GM18907 (cell line): ENCODE measurements at regions not wholly inside any gene's neighbourhood (a gene's known extent, or its start where the extent isn't known, plus 50 kb on each side); places are given as distances from the start of the nearest gene placed in this dataset.
"Not testable (repeated sequence)": the region's sequence is repeated elsewhere in the genome, so short reads cannot be mapped to it uniquely, and the experiment has no call there.

ENCODE experiments used
- ATAC-seq: cut with Tn5 transposase; IDR thresholded peaks from one replicate; pipeline ENCODE4 v1.9.1; 2021; ENCODE audit warnings: mild to moderate bottlenecking, moderate library complexity; ENCODE audit not compliant: unreplicated experiment

DNA sequence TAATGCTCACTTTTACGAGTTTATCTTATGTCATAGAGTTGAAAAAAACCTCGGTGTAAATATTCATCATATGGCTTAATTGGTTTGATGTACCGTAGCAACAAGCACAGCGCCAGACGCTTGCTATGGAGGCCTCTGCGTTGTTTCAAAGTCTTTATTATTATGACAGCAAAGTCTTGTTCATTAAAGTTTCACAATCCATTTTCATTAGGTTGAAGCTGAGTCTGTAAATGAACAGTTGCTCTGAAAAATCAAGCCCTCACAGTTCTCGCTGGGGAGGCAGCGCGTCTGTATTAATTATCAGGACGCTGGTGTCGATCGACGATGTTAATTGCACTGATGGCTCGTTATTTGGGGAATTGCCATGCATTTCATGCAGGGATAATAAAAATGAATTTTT, 185.6 kb downstream of the INSC start:
- ATAC-seq: no peak

- no peak for ATAC-seq
Observed at GRCh38 chr11:15307619-15308024, 192.9 kb downstream of the INSC start.

DNA sequence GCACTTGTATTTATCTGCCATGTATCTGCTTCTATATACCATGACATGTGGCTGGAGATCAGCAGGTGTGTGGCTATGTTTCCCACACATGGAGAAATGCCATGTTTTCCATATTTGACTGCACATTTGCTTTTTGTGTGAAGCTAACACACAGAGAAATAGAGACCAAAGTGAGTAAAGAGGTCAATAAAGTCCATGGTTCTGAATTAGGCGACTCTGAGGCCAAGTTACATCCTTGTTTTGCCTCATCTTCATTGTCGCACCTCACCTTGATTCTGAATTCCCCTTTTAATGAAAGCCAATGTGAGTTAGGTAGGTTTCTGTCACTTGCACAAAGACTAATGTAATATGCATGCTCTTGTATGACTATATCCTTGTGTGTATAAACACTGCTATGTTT, 194.1 kb downstream of the INSC start:
- no peak for ATAC-seq

GRCh38 chr11:15309296-15309695, 194.6 kb downstream of the INSC start:
- ATAC-seq: no peak

DNA sequence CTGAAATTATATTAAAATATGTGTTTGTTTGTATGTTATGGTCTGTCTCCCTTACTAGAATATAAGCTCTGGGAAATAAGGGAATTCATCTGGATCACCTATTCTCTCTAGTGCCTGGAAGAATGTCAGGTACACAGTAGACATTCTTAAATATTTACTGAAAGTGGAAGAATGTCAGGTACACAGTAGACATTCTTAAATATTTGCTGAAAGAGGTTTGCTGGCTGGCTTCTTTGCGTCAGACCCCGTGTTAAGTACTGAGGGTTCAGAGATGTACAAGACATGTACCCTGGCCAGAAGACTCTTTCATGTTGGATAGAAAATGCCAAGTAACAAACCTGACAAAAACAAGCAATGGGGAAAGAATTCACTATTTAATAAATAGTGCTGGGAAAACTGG, 199.1 kb downstream of the INSC start:
- no peak for ATAC-seq

DNA sequence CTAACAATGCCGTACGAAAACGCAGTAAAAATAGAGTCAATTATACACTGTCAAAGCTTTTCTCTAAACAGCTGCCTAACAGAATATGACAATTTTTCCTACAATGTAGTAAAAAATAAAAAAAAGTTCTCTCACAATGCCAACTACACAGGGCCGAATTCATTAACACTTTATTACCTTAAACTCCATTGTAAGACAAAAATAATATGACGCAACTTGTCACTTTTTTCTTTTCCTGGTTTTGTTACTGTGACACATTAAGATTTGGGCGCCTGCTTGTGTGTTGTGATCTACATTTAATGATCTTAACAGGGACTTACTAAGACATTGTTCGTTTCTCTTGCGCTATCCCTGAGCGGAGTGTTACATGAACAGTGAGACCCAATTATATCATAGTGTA, 204.1 kb downstream of the INSC start:
- no peak for ATAC-seq

DNA sequence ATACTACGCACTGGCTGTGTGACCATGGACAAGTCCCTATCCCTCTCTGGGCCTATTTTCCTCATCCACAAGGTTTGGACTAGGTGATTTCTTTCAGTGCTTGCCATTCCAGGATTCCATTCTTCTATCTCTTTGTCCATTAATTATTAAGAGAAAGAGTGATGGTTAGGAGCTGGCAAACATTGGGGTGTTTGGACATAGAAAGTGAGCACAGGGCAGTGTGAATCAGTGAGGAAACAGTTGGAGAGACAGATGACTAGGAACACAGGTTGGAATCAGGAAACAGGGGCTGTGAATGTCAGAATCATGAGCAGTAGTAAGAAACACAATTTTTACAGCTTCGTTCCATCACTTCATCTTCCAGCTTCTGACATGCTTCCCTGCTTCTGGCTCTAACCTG, 211.8 kb downstream of the INSC start:
- no peak for ATAC-seq

GRCh38 chr11:15327786-15328231, 213.1 kb downstream of the INSC start:
- ATAC-seq: no peak

DNA sequence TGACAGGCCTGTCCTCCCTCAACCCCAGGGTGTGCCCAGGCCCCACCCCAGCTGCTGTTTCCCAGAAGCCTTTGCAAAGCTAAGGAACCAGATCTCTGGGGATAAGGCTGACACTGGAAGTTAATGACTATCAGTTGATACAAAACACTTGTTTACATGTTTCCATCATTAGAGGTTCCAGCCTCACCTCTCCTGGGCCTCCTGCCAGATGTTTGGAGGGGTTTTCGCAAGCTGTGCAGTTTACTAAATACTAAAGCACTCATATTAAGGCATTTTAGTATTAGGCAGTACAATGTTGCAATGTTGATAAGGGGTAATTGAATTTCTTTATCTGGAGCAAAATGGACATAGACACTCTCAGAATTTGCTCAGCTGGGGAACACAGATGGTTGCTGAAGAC, 218.7 kb downstream of the INSC start:
- no peak for ATAC-seq

DNA sequence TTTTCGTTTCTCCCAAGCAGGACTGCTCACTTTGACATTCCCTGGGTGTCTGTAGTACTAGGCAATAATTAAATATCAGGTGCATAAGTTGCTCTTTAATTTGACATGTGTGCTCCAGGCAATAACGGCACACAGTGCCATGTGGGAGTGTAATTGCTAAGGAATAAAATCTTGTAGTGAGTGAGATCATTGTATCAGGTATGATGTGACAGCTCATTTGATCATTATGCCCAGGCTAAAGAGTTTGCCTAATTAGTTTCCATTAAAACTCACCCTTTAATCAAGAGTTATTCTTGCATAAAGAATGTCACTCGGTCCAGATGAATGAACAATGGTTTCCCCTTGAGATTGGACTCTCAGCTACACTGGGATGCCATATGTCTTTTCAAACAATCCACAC, 220.0 kb downstream of the INSC start:
- ATAC-seq: no peak

DNA sequence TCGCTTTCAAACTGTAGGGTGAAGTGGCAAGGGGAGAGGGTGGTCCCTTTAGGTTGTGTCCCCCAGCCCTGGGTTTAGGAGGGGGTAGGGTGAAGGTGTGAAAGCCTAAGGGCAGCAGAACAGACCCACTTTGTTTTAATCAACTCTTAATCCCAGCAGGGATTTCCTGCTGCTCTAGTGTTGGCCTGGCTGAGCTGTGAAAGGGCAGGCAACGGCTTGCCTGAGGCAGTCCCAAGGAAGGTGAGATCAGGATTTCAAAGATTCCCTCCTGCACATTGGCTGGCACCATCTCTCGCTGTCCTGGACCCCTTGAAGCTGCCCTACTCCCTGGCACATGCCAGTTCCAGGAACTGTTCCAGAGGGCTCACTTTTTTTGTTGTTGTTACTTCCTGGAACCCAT, 221.3 kb downstream of the INSC start:
- ATAC-seq: no peak

DNA sequence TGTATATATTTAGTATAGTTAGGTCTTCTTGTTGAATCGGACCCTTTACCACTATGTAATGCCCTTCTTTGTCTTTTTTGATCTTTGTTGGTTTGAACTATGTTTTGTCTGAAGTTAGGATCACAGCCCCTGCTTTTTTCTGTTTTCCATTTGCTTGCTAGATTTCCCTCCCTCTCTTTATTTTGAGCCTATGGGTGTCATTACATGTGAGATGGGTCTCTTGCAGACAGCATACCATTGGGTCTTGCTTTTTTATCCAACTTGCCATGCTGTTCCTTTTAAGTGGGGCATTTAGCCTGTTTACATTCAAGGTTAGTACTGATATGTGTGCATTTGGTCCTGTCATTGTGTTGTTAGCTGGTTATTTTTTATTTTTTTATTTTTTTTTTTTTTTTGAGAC, 224.6 kb downstream of the INSC start:
- ATAC-seq: no peak

DNA sequence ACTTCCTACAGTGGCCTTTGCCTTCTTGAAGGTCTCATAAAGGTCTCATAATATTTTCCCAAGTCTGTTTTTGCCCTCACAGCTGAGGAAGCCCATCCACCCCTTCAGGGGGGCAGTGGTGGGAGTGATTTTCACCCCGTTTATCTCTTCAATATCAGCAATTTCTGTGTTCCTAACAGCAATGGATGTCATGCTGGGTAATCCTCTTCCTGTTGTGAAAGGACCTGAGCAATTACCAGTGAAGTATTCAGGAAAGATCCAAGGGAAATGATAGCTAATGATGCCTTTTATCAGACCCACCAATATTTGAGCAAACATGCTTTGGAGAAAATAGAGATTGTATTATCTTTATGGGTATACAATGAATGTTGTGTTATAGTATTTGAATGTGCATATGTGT, 226.9 kb downstream of the INSC start:
- ATAC-seq: no peak

DNA sequence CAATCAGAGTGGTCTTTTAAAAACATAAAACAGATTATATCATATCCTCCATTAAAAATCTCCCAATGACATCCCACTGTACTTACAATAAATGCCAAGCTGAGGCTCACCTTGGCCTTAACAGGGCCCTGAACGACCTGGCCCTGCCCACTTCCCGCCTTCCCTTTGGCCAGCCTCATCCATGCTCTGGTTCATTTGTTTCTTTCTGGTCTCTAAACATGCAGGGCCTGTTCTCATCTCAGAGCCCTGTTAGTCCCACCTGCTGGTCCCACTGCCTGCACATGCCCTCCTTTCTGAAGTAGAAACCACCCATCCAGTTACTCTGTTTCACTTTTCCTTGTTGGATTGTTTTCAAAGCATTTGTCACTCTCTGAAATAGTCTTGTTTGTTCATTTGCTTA, 227.4 kb downstream of the INSC start:
- no peak for ATAC-seq

- no peak for ATAC-seq
Observed at GRCh38 chr11:15346907-15347306, 232.2 kb downstream of the INSC start.

DNA sequence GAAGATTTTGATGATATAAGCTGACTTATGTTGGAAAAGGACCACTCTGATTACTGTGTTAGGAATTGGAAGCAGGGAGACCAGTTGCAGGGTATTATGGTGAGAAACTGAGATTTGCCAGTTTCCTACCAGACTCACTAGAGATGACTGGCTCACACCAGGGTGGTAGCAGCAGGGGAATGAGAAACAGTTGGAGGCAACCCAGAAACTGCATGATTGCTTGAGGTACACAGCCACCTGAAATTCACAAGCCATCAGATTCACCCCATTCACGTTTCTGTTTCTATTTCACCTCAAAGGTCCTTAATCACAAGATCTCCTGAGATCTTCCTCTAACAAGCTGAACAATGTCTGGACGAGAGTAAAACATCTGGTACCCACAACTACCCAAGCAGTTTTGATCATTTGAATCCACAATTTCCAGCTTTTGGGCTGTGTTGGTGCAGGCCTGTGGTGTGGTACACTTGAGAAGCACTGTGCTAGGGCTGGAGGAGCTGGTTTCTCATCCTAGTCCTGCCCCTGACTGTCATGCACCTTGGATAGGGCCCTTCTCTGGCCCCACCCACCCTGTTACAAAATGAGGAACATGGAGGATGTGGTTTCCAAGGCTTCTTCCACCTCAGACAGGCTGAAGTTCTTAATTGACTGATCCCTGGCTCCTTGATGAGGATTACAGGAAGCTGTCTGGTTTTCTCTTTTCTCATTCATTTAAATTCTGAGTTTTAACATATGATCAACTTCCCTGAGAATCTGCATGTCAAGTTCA, 233.4 kb downstream of the INSC start:
- ATAC-seq: no peak

- ATAC-seq: no peak
Observed at GRCh38 chr11:15349413-15349812, 234.7 kb downstream of the INSC start.

DNA sequence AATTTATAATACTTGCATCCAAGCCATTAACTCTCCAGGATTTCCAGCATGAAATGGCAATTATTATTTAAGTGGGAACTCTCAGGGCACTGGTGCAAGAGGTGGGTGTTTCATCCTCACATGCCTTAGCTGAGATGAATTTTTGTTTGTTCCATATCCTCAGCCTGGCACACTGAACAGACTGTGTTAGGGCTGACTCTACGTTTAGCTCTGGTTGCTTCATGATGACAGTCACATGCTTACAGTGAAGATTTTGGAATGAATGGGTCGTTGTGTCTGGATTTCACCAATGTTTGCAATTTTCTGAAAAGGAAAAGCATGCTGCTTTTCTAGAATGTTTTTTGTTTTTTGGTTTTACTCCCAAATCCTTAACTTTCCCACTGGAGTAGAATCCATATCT, 246.6 kb downstream of the INSC start:
- no peak for ATAC-seq

DNA sequence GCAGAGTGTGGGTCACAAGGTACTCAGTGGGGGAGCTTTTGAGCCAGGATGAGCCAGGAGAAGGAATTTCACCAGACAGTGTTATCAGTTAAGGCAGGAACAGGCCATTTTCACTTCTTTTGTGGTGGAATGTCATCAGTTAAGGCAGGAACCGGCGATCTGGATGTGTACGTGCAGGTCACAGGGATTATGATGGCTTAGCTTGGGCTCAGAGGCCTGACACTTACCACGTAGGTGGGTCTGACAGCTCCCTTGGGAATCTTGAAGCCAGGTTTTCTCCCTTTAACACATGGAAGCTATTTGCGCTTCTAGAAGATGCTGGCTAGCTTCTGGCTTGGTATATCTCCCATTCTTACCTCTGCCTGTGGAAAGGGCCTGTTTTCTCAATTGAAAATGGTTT, 250.6 kb downstream of the INSC start:
- not testable (repeated sequence) for ATAC-seq

DNA sequence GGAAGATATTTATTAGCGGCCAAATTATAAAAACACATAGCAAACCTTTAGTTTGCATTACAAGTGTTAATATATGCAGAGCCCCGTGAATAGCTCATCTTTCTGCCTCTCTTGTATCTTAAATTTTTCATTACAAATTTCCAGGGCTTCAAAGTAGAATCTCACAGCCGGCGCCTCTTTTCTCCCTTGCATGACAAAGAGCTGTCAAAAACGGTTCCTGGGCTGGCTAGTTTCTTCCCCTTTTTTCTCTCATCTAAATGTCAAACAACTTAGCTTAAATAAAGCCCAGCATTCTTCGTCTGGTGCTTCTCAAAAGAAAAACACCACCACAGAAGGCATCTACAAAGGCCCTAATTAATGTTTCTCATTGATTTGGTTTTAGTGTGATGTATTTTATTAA, 253.0 kb downstream of the INSC start:
- ATAC-seq: no peak

DNA sequence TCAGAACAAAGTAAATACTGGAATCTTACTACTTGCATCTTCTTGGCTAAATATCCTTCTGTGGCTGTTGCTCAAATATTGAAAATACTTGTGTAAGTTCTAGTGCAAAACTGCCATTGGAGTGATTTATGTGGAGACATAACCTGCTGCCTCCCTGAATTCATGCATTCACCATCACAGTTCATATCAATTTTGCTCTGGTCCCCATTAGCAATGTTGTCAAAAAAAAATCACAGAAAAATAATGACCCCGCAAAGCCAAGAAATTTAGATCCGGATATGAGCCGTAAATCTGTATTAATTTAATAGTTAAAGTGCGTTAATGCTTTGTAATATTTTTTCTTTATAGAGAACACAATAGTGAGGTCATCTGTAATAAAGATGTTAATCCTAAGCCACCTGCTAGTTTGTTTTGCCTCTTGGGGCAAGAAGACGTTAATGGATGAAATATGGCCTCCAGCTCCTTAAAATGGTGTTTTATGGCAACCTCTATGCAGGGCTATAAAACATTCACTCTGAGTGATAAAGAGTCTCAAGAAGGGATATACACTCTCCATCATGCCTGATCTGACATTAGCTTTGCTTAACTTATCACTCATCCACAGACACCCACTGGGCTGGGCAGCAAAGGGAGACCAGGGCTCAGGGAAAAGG, 255.9 kb downstream of the INSC start:
- ATAC-seq: no peak

DNA sequence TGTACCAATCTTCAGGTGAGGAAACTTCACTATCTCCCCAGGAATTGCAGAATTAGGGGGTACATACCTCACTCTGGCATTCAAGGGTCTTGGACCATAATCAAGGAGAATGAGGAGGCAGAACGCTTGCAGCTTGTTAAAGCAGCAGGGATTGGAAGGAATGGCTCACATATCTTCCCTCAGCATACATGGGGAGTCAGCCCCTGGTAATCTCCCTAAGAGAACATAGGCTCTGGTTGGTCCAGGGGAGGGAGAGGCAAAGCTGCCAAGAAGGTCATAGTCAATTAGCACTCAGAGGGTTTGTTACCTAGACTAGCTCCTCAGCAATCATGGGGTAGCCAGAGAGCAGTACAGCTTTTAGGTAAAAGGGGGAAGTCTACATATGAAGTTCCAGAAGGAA, 256.8 kb downstream of the INSC start:
- ATAC-seq: no peak

- no peak for ATAC-seq
Observed at GRCh38 chr11:15374418-15374817, 259.7 kb downstream of the INSC start.
